ENCODE measurements at regions not wholly inside any gene's neighbourhood (a gene's known extent, or its start where the extent isn't known, plus 50 kb on each side); places are given as distances from the start of the nearest gene placed in this dataset.

- TF ChIP-seq ZSCAN5A (tag by site-specific recombination; IDR thresholded peaks at IDR 0.05) (0 out of 2 replicates have a peak, but pooled peaks have one; percentile 24), ZNF645 (tag by site-specific recombination; IDR thresholded peaks at IDR 0.05) (no peak), KLF9 (tag by site-specific recombination; IDR thresholded peaks at IDR 0.05; ENCODE audit: low read depth) (peak; percentile 42; the same call in 1 of the 2 replicates), ZNF19 (tag by site-specific recombination; IDR thresholded peaks at IDR 0.05; ENCODE audit: low read depth) (no peak), ZFP37 (tag by site-specific recombination; IDR thresholded peaks at IDR 0.05) (peak; percentile 68; the same call in 1 of the 2 replicates), ZNF571 (tag by site-specific recombination; IDR thresholded peaks at IDR 0.05) (no peak), GLIS1 (tag by site-specific recombination; IDR thresholded peaks at IDR 0.05) (peak; percentile 78), ZNF704 (tag by site-specific recombination; IDR thresholded peaks at IDR 0.05) (no peak), ZBTB49 (tag by site-specific recombination; IDR thresholded peaks at IDR 0.05; ENCODE audit: low read depth) (no peak), REST (tag by site-specific recombination; IDR thresholded peaks at IDR 0.05) (no peak), ZNF488 (tag by site-specific recombination; IDR thresholded peaks at IDR 0.05) (no peak), PRDM6 (tag by site-specific recombination; IDR thresholded peaks at IDR 0.05) (no peak), ZBTB20 (tag by site-specific recombination; IDR thresholded peaks at IDR 0.05) (peak; percentile 99), ZNF626 (tag by site-specific recombination; IDR thresholded peaks at IDR 0.05) (no peak), YY1 (tag by site-specific recombination; IDR thresholded peaks at IDR 0.05) (no peak), ZNF423 (tag by site-specific recombination; IDR thresholded peaks at IDR 0.05) (0 out of 2 replicates have a peak, but pooled peaks have one; percentile 53), MEIS1 (CRISPR knock-in tag; IDR thresholded peaks at IDR 0.05; ENCODE audit: borderline replicate concordance) (no peak), PRDM2 (tag by site-specific recombination; IDR thresholded peaks at IDR 0.05; ENCODE audit: borderline replicate concordance) (no peak)
These were observed 114.2 kb upstream of the SERTAD2 start (continued) for GRCh38 chr2:64767670-64768468.

All from HEK293 (cell line).